ENCODE measurements at regions not wholly inside any gene's neighbourhood (a gene's known extent, or its start where the extent isn't known, plus 50 kb on each side); places are given as distances from the start of the nearest gene placed in this dataset.

GRCh38 chr2:37573451-37574388, 97.7 kb downstream of the CDC42EP3 start:
- TF ChIP-seq CTCF (IDR thresholded peaks at IDR 0.05) (no peak), FOXP1 (CRISPR knock-in tag; IDR thresholded peaks at IDR 0.05; ENCODE audit: borderline replicate concordance) (no peak), ESRRA (CRISPR knock-in tag; IDR thresholded peaks at IDR 0.05; ENCODE audit: borderline replicate concordance) (no peak), NR2C2 (CRISPR knock-in tag; IDR thresholded peaks at IDR 0.05) (no peak), TCF7 (CRISPR knock-in tag; IDR thresholded peaks at IDR 0.05; ENCODE audit: low read depth) (no peak), HMGXB4 (CRISPR knock-in tag; IDR thresholded peaks at IDR 0.05) (no peak), NR3C1 (CRISPR knock-in tag; conservative IDR thresholded peaks at IDR 0.05; ENCODE audit: low read depth) (no peak), CREM (CRISPR knock-in tag; IDR thresholded peaks at IDR 0.05) (no peak), NFYB (CRISPR knock-in tag; conservative IDR thresholded peaks at IDR 0.05; ENCODE audit: low read depth) (no peak), CDX4 (CRISPR knock-in tag; IDR thresholded peaks at IDR 0.05; ENCODE audit: borderline replicate concordance) (no peak), ETV6 (CRISPR knock-in tag; IDR thresholded peaks at IDR 0.05) (no peak)

Data from WTC11 (cell line).